ENCODE measurements at regions not wholly inside any gene's neighbourhood (a gene's known extent, or its start where the extent isn't known, plus 50 kb on each side); places are given as distances from the start of the nearest gene placed in this dataset.

GRCh38 chr11:130722401-130722800 lies 193.9 kb downstream of the SNX19 start:
- TF ChIP-seq CTCF (IDR thresholded peaks at IDR 0.05) (no peak), POLR2A (IDR thresholded peaks at IDR 0.05) (no peak)
- no peak for DNase-seq (ENCODE audit: low spot score in 2 of 2)
- intact Hi-C loops (cut with DNase I; ENCODE audit: low total_unique reads): no loop called here
- H3K4me3 ChIP-seq (ENCODE audit: low read depth, poor library complexity, severe bottlenecking): no peak overlapping the region
- WGBS, 2 donors: 68 to 74% methylated on average over 4 of the region's 4 CpGs

- H3K4me3 ChIP-seq (ENCODE audit: low read depth, poor library complexity, severe bottlenecking): no peak overlapping the region
- no peak for DNase-seq (ENCODE audit: low spot score in 2 of 2)
- intact Hi-C loops (cut with DNase I; ENCODE audit: low total_unique reads): no loop called here
- WGBS, 2 donors: 56 to 57% methylated on average over 5 of the region's 5 CpGs
- TF ChIP-seq CTCF (IDR thresholded peaks at IDR 0.05) (no peak), POLR2A (IDR thresholded peaks at IDR 0.05) (no peak)
Observed at GRCh38 chr11:130725421-130726233, 190.7 kb downstream of the SNX19 start.

GRCh38 chr11:130726234-130727037 lies 189.8 kb downstream of the SNX19 start:
- WGBS, 2 donors: 37 to 46% methylated on average over 14 of the region's 14 CpGs
- H3K4me3 ChIP-seq (ENCODE audit: low read depth, poor library complexity, severe bottlenecking): no peak overlapping the region
- TF ChIP-seq POLR2A (IDR thresholded peaks at IDR 0.05) (no peak), CTCF (IDR thresholded peaks at IDR 0.05) (no peak)
- no peak for DNase-seq (ENCODE audit: low spot score in 2 of 2)
- intact Hi-C loops (cut with DNase I; ENCODE audit: low total_unique reads): no loop called here

GRCh38 chr11:130727157-130728119 lies 188.8 kb downstream of the SNX19 start:
- WGBS, 2 donors: 67 to 70% methylated on average over 9 of the region's 9 CpGs
- H3K4me3 ChIP-seq (ENCODE audit: low read depth, poor library complexity, severe bottlenecking): no peak overlapping the region
- TF ChIP-seq CTCF (IDR thresholded peaks at IDR 0.05): no peak
- no peak for TF ChIP-seq POLR2A (IDR thresholded peaks at IDR 0.05)
- DNase-seq (ENCODE audit: low spot score in 2 of 2): no peak
- intact Hi-C loops (cut with DNase I; ENCODE audit: low total_unique reads): no loop called here
